KMS-11 (cell line): ENCODE measurements at regions not wholly inside any gene's neighbourhood (a gene's known extent, or its start where the extent isn't known, plus 50 kb on each side); places are given as distances from the start of the nearest gene placed in this dataset.

Experiments used
- H2AFZ ChIP-seq: fragments of 200-600 bp; sonication (generic); 2 replicates; pipeline ENCODE4 v1.6.1; 2016; ENCODE audit warnings: antibody characterized with exemption, mixed run types, low read depth
- H3K27ac ChIP-seq: fragments of 200-600 bp; sonication (generic); 2 replicates; pipeline ENCODE4 v1.6.1; 2016; ENCODE audit warnings: mild to moderate bottlenecking, mixed run types
- H3K27me3 ChIP-seq: fragments of 200-600 bp; sonication (generic); 2 replicates; pipeline ENCODE4 v1.6.1; 2017; ENCODE audit warnings: mild to moderate bottlenecking, low read depth, mixed run types, moderate library complexity; ENCODE audit not compliant: insufficient read depth
- H3K36me3 ChIP-seq: fragments of 200-600 bp; sonication (generic); 2 replicates; pipeline ENCODE4 v1.6.1; 2017; ENCODE audit warnings: mild to moderate bottlenecking, mixed run types; ENCODE audit not compliant: insufficient read depth
- H3K4me1 ChIP-seq: fragments of 200-600 bp; sonication (generic); 2 replicates; pipeline ENCODE4 v1.6.1; 2016; ENCODE audit warnings: mild to moderate bottlenecking, low read depth, mixed run types; ENCODE audit not compliant: poor library complexity, severe bottlenecking
- H3K4me2 ChIP-seq: fragments of 200-600 bp; sonication (generic); 2 replicates; pipeline ENCODE4 v1.7.0; 2016; ENCODE audit warnings: mild to moderate bottlenecking, mixed run types
- H3K4me3 ChIP-seq: fragments of 200-600 bp; sonication (generic); IDR thresholded peaks from 2 replicates; pipeline ENCODE4 v1.6.1; 2017; ENCODE audit warnings: low read depth, low read length, mixed read lengths; ENCODE audit not compliant: insufficient read depth
- H3K79me2 ChIP-seq: fragments of 200-600 bp; sonication (generic); 2 replicates; pipeline ENCODE4 v1.6.1; 2016; ENCODE audit warnings: low read depth, mixed run types; ENCODE audit not compliant: insufficient read depth
- H3K9ac ChIP-seq: fragments of 200-600 bp; sonication (generic); 2 replicates; pipeline ENCODE4 v1.6.1; 2016; ENCODE audit warnings: mild to moderate bottlenecking, mixed run types
- H4K20me1 ChIP-seq: fragments of 200-600 bp; sonication (generic); 2 replicates; pipeline ENCODE4 v1.6.1; 2016; ENCODE audit warnings: mild to moderate bottlenecking, mixed run types; ENCODE audit not compliant: insufficient read depth
- TF ChIP-seq, protein P1 (sequence below): fragments of 200-600 bp; sonication (generic); conservative IDR thresholded peaks from 2 replicates; pipeline ENCODE4 v1.6.1; 2017; ENCODE audit warnings: low read depth, mild to moderate bottlenecking, antibody characterized with exemption, low read length, moderate library complexity, mixed read lengths

- Histone ChIP-seq H3K4me1 (no peaks in the 10 kb centered on the region), H2AFZ (no peak overlapping the region), H3K9ac (no peak overlapping the region), H3K36me3 (no peaks in the 10 kb centered on the region), H3K4me3 (no peak overlapping the region), H4K20me1 (no peaks in the 10 kb centered on the region), H3K27me3 (no peaks in the 10 kb centered on the region), H3K4me2 (no peak overlapping the region), H3K79me2 (no peaks in the 10 kb centered on the region), H3K27ac (no peak overlapping the region)
- TF ChIP-seq, protein P1, sequence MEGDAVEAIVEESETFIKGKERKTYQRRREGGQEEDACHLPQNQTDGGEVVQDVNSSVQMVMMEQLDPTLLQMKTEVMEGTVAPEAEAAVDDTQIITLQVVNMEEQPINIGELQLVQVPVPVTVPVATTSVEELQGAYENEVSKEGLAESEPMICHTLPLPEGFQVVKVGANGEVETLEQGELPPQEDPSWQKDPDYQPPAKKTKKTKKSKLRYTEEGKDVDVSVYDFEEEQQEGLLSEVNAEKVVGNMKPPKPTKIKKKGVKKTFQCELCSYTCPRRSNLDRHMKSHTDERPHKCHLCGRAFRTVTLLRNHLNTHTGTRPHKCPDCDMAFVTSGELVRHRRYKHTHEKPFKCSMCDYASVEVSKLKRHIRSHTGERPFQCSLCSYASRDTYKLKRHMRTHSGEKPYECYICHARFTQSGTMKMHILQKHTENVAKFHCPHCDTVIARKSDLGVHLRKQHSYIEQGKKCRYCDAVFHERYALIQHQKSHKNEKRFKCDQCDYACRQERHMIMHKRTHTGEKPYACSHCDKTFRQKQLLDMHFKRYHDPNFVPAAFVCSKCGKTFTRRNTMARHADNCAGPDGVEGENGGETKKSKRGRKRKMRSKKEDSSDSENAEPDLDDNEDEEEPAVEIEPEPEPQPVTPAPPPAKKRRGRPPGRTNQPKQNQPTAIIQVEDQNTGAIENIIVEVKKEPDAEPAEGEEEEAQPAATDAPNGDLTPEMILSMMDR, result no peak
These were observed 65.2 kb downstream of the DMRT2 start for GRCh38 chr9:1115370-1115769.

DNA sequence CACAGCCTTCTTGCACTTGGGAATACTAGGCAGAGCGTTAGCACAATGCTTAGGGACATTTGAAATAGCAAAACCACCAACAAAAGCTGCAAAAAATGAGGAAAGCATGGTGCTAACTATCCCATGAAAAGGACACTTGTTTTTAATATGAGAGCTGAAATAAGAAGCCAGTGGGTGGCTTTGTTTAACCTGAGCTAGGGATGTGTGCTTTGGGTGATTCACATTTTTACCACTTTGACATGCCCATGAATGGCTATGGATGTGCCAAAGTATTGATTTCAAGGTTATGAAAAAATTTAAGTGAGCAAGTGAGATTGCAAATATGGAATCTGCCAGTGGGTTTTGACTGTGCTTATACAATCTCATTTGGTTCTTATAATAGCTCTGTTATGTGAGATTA lies 67.3 kb downstream of the DMRT2 start:
- Histone ChIP-seq H3K4me2 (no peak overlapping the region), H3K36me3 (no peaks in the 10 kb centered on the region), H2AFZ (no peak overlapping the region), H3K79me2 (no peaks in the 10 kb centered on the region), H3K4me3 (no peak overlapping the region), H3K27me3 (no peaks in the 10 kb centered on the region), H3K9ac (no peak overlapping the region), H3K27ac (no peak overlapping the region), H3K4me1 (no peaks in the 10 kb centered on the region), H4K20me1 (no peaks in the 10 kb centered on the region)
- TF ChIP-seq, protein P1, result no peak

DNA sequence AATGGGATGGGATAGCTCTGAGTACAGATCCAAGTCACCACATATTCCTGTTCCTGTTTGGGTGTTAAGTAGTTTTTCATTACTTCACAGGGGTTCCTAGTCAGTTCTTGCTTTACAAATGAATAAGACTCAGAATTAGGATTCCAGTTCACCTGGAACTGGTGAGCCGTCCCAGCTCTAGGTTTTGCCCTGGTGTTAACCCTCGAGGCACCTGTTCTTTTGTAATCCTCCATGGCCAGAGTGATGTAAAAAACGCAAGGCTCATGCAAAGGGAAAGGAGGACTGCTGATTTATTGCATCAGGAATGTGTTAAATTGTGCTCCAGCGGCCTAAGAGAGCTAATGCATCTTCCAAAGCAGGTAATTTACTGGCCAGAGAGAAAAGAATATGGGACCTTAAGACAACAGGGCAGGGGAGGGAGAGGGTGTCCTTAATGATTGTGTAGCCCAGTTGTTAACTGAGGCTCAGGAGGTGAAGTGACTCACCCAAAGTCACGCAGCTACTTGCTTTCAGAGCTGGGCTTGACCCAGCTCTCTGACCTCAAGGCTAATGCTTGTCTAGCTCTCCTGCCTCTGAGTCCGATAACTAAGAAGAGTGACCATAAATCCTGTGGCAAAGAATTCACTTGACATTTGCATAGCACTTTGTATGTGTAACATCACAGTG lies 70.5 kb downstream of the DMRT2 start:
- no peak overlapping the region for H3K9ac ChIP-seq
- TF ChIP-seq, protein P1, result no peak
- no peak overlapping the region for H2AFZ ChIP-seq
- no peaks in the 10 kb centered on the region for H3K27me3 ChIP-seq
- no peaks in the 10 kb centered on the region for H3K36me3 ChIP-seq
- H3K79me2 ChIP-seq, result no peaks in the 10 kb centered on the region
- H4K20me1 ChIP-seq, result no peaks in the 10 kb centered on the region
- no peak overlapping the region for H3K27ac ChIP-seq
- H3K4me3 ChIP-seq, result no peak overlapping the region
- no peak overlapping the region for H3K4me2 ChIP-seq
- H3K4me1 ChIP-seq, result no peaks in the 10 kb centered on the region

- Histone ChIP-seq H3K4me3 (no peak overlapping the region), H3K27ac (no peak overlapping the region), H4K20me1 (no peaks in the 10 kb centered on the region), H3K9ac (no peak overlapping the region), H3K79me2 (no peaks in the 10 kb centered on the region), H3K4me2 (no peak overlapping the region), H3K36me3 (no peaks in the 10 kb centered on the region), H2AFZ (no peak overlapping the region), H3K4me1 (no peaks in the 10 kb centered on the region), H3K27me3 (no peaks in the 10 kb centered on the region)
- TF ChIP-seq, protein P1, result no peak
These were observed 75.6 kb downstream of the DMRT2 start for GRCh38 chr9:1125741-1126140.
